IMR-90 (cell line): ENCODE measurements at regions not wholly inside any gene's neighbourhood (a gene's known extent, or its start where the extent isn't known, plus 50 kb on each side); places are given as distances from the start of the nearest gene placed in this dataset.

Experiments used
- ATAC-seq: fragments of 200-7000 bp; cut with Tn5 transposase; 2 replicates; pipeline ENCODE4 v1.9.1; 2020; ENCODE audit warnings: low read depth, mild to moderate bottlenecking, moderate library complexity
- BruUV-seq: library from RNA; stranded (reverse); fragments of 400-500 nt; replicated peaks from 2 replicates; lab custom pipeline; 2021; lab: Mats Ljungman, UMichigan
- CTCF ChIA-PET: fragments of 300-600 bp; formaldehyde crosslinking; extraction: SDS; loops from one replicate; lab custom pipeline; 2021; ENCODE audit warnings: antibody characterized with exemption; lab: Yijun Ruan, JAX
- POLR2A ChIA-PET: fragments of 300-600 bp; sonication (Branson Sonifier 250); formaldehyde crosslinking; loops from one replicate; lab custom pipeline; 2022; ENCODE audit warnings: antibody characterized with exemption; ENCODE audit not compliant: unreplicated experiment; lab: Charles Lee
- DNase-seq: peaks from one replicate; pipeline ENCODE4 v3.0.0; 2013
- H2AFZ ChIP-seq: replicated peaks from 2 replicates; pipeline ENCODE3; 2013; ENCODE audit warnings: low read length, mild to moderate bottlenecking; ENCODE audit not compliant: poor library complexity
- H2AK5ac ChIP-seq: 2 replicates; pipeline ENCODE4 v1.6.1; 2013; ENCODE audit warnings: low read depth, low read length, inconsistent platforms
- H2AK9ac ChIP-seq: replicated peaks from 2 replicates; pipeline ENCODE3; 2013; ENCODE audit warnings: mild to moderate bottlenecking, low read depth, low read length, moderate library complexity; ENCODE audit not compliant: poor library complexity
- H2BK120ac ChIP-seq: 2 replicates; pipeline ENCODE4 v1.6.1; 2013; ENCODE audit warnings: low read depth, low read length, inconsistent platforms
- H2BK15ac ChIP-seq: 3 replicates; pipeline ENCODE4 v1.6.1; 2013; ENCODE audit warnings: low read depth, low read length, inconsistent platforms
- H2BK20ac ChIP-seq: 2 replicates; pipeline ENCODE4 v1.6.1; 2013; ENCODE audit warnings: low read depth, mild to moderate bottlenecking, inconsistent platforms, low read length, moderate library complexity
- H2BK5ac ChIP-seq: 2 replicates; pipeline ENCODE4 v1.6.1; 2013; ENCODE audit warnings: mild to moderate bottlenecking, low read depth, low read length, inconsistent platforms; ENCODE audit not compliant: poor library complexity, severe bottlenecking
- H3K14ac ChIP-seq: replicated peaks from 2 replicates; pipeline ENCODE4 v1.6.1; 2013; ENCODE audit warnings: low read depth, low read length, inconsistent platforms
- H3K18ac ChIP-seq: 2 replicates; pipeline ENCODE4 v1.6.1; 2013; ENCODE audit warnings: low read depth, low read length, control low read depth
- H3K23ac ChIP-seq: 2 replicates; pipeline ENCODE4 v1.6.1; 2013; ENCODE audit warnings: low read depth, low read length, inconsistent platforms
- H3K27ac ChIP-seq: 2 replicates; pipeline ENCODE4 v1.5.1; 2013; ENCODE audit warnings: mild to moderate bottlenecking, control low read depth, low read length; ENCODE audit not compliant: insufficient read depth
- H3K27me3 ChIP-seq: 2 replicates; pipeline ENCODE4 v1.6.1; 2013; ENCODE audit warnings: low read length; ENCODE audit not compliant: control insufficient read depth, insufficient read depth
- H3K36me3 ChIP-seq: 2 replicates; pipeline ENCODE4 v1.6.1; 2013; ENCODE audit warnings: low read length, mixed read lengths; ENCODE audit not compliant: control insufficient read depth, insufficient read depth
- H3K4ac ChIP-seq: 2 replicates; pipeline ENCODE4 v1.6.1; 2013; ENCODE audit warnings: low read depth, low read length, inconsistent platforms
- H3K4me1 ChIP-seq: 2 replicates; pipeline ENCODE4 v1.6.1; 2013; ENCODE audit warnings: low read length, mixed read lengths; ENCODE audit not compliant: control insufficient read depth, insufficient read depth
- H3K4me2 ChIP-seq: 2 replicates; pipeline ENCODE4 v1.6.1; 2013; ENCODE audit warnings: low read depth, mild to moderate bottlenecking, control low read depth, low read length, moderate library complexity
- H3K4me3 ChIP-seq: 2 replicates; pipeline ENCODE4 v1.5.1; 2013; ENCODE audit warnings: low read depth, mild to moderate bottlenecking, control low read depth, low read length, moderate library complexity; ENCODE audit not compliant: insufficient read depth
- H3K56ac ChIP-seq: 2 replicates; pipeline ENCODE4 v1.6.1; 2013; ENCODE audit warnings: low read length, inconsistent platforms; ENCODE audit not compliant: insufficient read depth; ENCODE audit errors: extremely low read depth
- H3K79me1 ChIP-seq, 2 experiments: 2 replicates each; pipeline ENCODE4 v1.6.1; 2013; ENCODE audit warnings: low read length in 2 of 2, inconsistent platforms in 1 of 2, low read depth in 1 of 2
- H3K9ac ChIP-seq: 2 replicates; pipeline ENCODE4 v1.6.1; 2013; ENCODE audit warnings: low read depth, low read length, control low read depth
- H3K9me1 ChIP-seq: 2 replicates; pipeline ENCODE4 v1.6.1; 2013; ENCODE audit warnings: low read length, inconsistent platforms; ENCODE audit not compliant: insufficient read depth
- H3K9me3 ChIP-seq: 2 replicates; pipeline ENCODE4 v1.6.1; 2013; ENCODE audit warnings: low read length; ENCODE audit not compliant: control insufficient read depth, insufficient read depth
- H4K20me1 ChIP-seq: 2 replicates; pipeline ENCODE4 v1.6.1; 2013; ENCODE audit warnings: low read length, inconsistent platforms; ENCODE audit not compliant: insufficient read depth
- H4K5ac ChIP-seq: 2 replicates; pipeline ENCODE4 v1.6.1; 2013; ENCODE audit warnings: mild to moderate bottlenecking, low read depth, low read length, control low read depth
- H4K8ac ChIP-seq, 2 experiments: 2 replicates each; pipeline ENCODE4 v1.6.1; 2013; ENCODE audit warnings: low read depth in 2 of 2, low read length in 2 of 2, control low read depth in 1 of 2, inconsistent platforms in 1 of 2
- H4K91ac ChIP-seq: 2 replicates; pipeline ENCODE4 v1.6.1; 2013; ENCODE audit warnings: low read depth, low read length, inconsistent platforms; ENCODE audit not compliant: insufficient read depth
- BHLHE40 ChIP-seq: fragments of 150-350 bp; IDR thresholded peaks from 2 replicates; pipeline ENCODE4 v1.6.1; 2016; ENCODE audit warnings: mild to moderate bottlenecking, low read depth, low read length
- CEBPB ChIP-seq: IDR thresholded peaks from 2 replicates; pipeline ENCODE4 v1.6.1; 2012; ENCODE audit warnings: low read depth, low read length, improper control_type of control experiment
- CHD1 ChIP-seq: IDR thresholded peaks from 2 replicates; pipeline ENCODE4 v1.6.1; 2012; ENCODE audit warnings: low read depth, low read length, improper control_type of control experiment
- CTCF ChIP-seq: conservative IDR thresholded peaks from 2 replicates; pipeline ENCODE4 v1.5.1; 2012; ENCODE audit warnings: mild to moderate bottlenecking, low read depth, low read length, improper control_type of control experiment
- ELK1 ChIP-seq: fragments of 150-350 bp; IDR thresholded peaks from 2 replicates; pipeline ENCODE4 v1.6.1; 2016; ENCODE audit warnings: low read depth, mild to moderate bottlenecking, low read length, moderate library complexity, borderline replicate concordance
- FOS ChIP-seq: fragments of 150-350 bp; IDR thresholded peaks from 2 replicates; pipeline ENCODE4 v1.6.1; 2016; ENCODE audit warnings: low read depth, low read length
- MAFK ChIP-seq: IDR thresholded peaks from 2 replicates; pipeline ENCODE4 v1.6.1; 2012; ENCODE audit warnings: low read depth, low read length, improper control_type of control experiment
- MAZ ChIP-seq: IDR thresholded peaks from 2 replicates; pipeline ENCODE4 v1.6.1; 2012; ENCODE audit warnings: low read depth, mild to moderate bottlenecking, low read length, improper control_type of control experiment, moderate library complexity, borderline replicate concordance
- MXI1 ChIP-seq: IDR thresholded peaks from 2 replicates; pipeline ENCODE4 v1.6.1; 2012; ENCODE audit warnings: low read depth, mild to moderate bottlenecking, low read length, moderate library complexity, borderline replicate concordance
- POLR2A ChIP-seq: IDR thresholded peaks from 2 replicates; pipeline ENCODE4 v1.6.1; 2012; ENCODE audit warnings: mild to moderate bottlenecking, low read depth, low read length
- RAD21 ChIP-seq: IDR thresholded peaks from 2 replicates; pipeline ENCODE4 v1.6.1; 2012; ENCODE audit warnings: low read length, improper control_type of control experiment
- RCOR1 ChIP-seq: IDR thresholded peaks from 2 replicates; pipeline ENCODE4 v1.6.1; 2012; ENCODE audit warnings: mild to moderate bottlenecking, low read length, improper control_type of control experiment; ENCODE audit not compliant: insufficient replicate concordance
- RFX5 ChIP-seq: IDR thresholded peaks from 2 replicates; pipeline ENCODE4 v1.8.0; 2012; ENCODE audit warnings: low read depth, mild to moderate bottlenecking, low read length, moderate library complexity
- SMC3 ChIP-seq: fragments of 150-350 bp; IDR thresholded peaks from 2 replicates; pipeline ENCODE4 v1.6.1; 2016; ENCODE audit warnings: low read depth, mild to moderate bottlenecking, antibody characterized with exemption, low read length, moderate library complexity
- USF2 ChIP-seq: fragments of 150-350 bp; IDR thresholded peaks from 2 replicates; pipeline ENCODE4 v1.6.1; 2017; ENCODE audit warnings: mild to moderate bottlenecking, antibody characterized with exemption, low read length, low read depth
- WGBS, 2 experiments: methylation state at CpG; one replicate each; pipeline versions ENCODE4 v1.1.5 to v1.1.7; 2013; ENCODE audit warnings: missing lambda C conversion rate in 2 of 2; ENCODE audit not compliant: insufficient read length in 1 of 2; ENCODE audit errors: extremely low coverage in 2 of 2; 5-methylcytosine and 5-hydroxymethylcytosine counted together
- dilution Hi-C: fragments of 300-500 bp; cut with HindIII; formaldehyde crosslinking; loops from one replicate; pipeline ENCODE4 v1.14.3; 2018; ENCODE audit warnings: low sequenced_read_pairs; ENCODE audit not compliant: unreplicated experiment
- in situ Hi-C: fragments of 300-500 bp; cut with MboI; formaldehyde crosslinking; loops from 3 replicates; pipeline ENCODE4 v1.14.3; 2019; ENCODE audit warnings: low sequenced_read_pairs, inconsistent platforms, mixed read lengths
- intact Hi-C: fragments of 100-400 bp; cut with micrococcal nuclease; formaldehyde crosslinking; loops from 2 replicates; pipeline ENCODE4 v1.10.0; 2022

GRCh38 chr19:28036486-28036885 lies 1176.5 kb downstream of the UQCRFS1 start:
- no CpG with 5 or more reads among the region's 1 CpG for whole genome bisulfite sequencing, 2 experiments
- no peaks in the 10 kb centered on the region for H3K9me1 ChIP-seq
- H3K4me3 ChIP-seq = no peak overlapping the region
- peaks cover 14% of the 10 kb centered on the region for H3K9me3 ChIP-seq
- H2BK15ac ChIP-seq = no peak overlapping the region
- no peak overlapping the region for H4K5ac ChIP-seq
- H4K20me1 ChIP-seq = no peaks in the 10 kb centered on the region
- no peak overlapping the region for H2AK5ac ChIP-seq
- intact Hi-C loops (no loop called here), dilution Hi-C loops (no loop called here), in situ Hi-C loops (no loop called here)
- no peak overlapping the region for H2AFZ ChIP-seq
- no peak for DNase-seq
- no peak overlapping the region for H3K56ac ChIP-seq
- ChIA-PET POLR2A (no interaction called here), CTCF (no interaction called here)
- ATAC-seq = no peak
- H3K18ac ChIP-seq = no peak overlapping the region
- H3K27ac ChIP-seq = no peak overlapping the region
- no peak overlapping the region for H3K4ac ChIP-seq
- H3K36me3 ChIP-seq = no peaks in the 10 kb centered on the region
- H3K9ac ChIP-seq = no peak overlapping the region
- no peak overlapping the region for H4K91ac ChIP-seq
- no peak overlapping the region for H4K8ac ChIP-seq
- H3K79me1 ChIP-seq = no peaks in the 10 kb centered on the region
- no peaks in the 10 kb centered on the region for H3K4me1 ChIP-seq
- no peak overlapping the region for H3K23ac ChIP-seq
- H2BK20ac ChIP-seq = no peak overlapping the region
- H3K14ac ChIP-seq = no peak overlapping the region
- H2AK9ac ChIP-seq = no peak overlapping the region
- no peaks in the 10 kb centered on the region for H3K27me3 ChIP-seq
- no peak overlapping the region for H2BK120ac ChIP-seq
- H3K4me2 ChIP-seq = no peak overlapping the region
- no TSS peak for BruUV-seq
- TF ChIP-seq MXI1 (no peak), ELK1 (no peak), RFX5 (no peak), MAZ (no peak), MAFK (no peak), POLR2A (no peak), RCOR1 (no peak), RAD21 (no peak), SMC3 (no peak), USF2 (no peak), FOS (no peak), BHLHE40 (no peak), CTCF (no peak), CHD1 (no peak), CEBPB (no peak)
- H2BK5ac ChIP-seq = no peak overlapping the region
